Loucy (cell line): ENCODE measurements at regions not wholly inside any gene's neighbourhood (a gene's known extent, or its start where the extent isn't known, plus 50 kb on each side); places are given as distances from the start of the nearest gene placed in this dataset.

Source experiments
- H2AFZ ChIP-seq: fragments of 200-600 bp; sonication (generic); 2 replicates; pipeline ENCODE4 v1.6.0; 2016; ENCODE audit warnings: antibody characterized with exemption, mild to moderate bottlenecking, low read length, moderate library complexity
- H3F3A ChIP-seq: fragments of 200-600 bp; 2 replicates; pipeline ENCODE4 v1.6.0; 2016; ENCODE audit warnings: antibody characterized with exemption, low read depth, mild to moderate bottlenecking
- H3K27me3 ChIP-seq: fragments of 200-600 bp; sonication (generic); 2 replicates; pipeline ENCODE4 v1.6.1; 2014; ENCODE audit warnings: low read length, mild to moderate bottlenecking; ENCODE audit not compliant: insufficient read depth, poor library complexity, severe bottlenecking
- H3K36me3 ChIP-seq: fragments of 200-600 bp; sonication (generic); 2 replicates; pipeline ENCODE4 v1.6.1; 2016; ENCODE audit warnings: low read length; ENCODE audit not compliant: insufficient read depth
- H3K4me1 ChIP-seq: fragments of 200-600 bp; sonication (generic); 2 replicates; pipeline ENCODE4 v1.5.1; 2014; ENCODE audit warnings: low read length, mild to moderate bottlenecking; ENCODE audit not compliant: insufficient read depth, poor library complexity, severe bottlenecking
- H3K4me2 ChIP-seq: fragments of 200-600 bp; sonication (generic); 2 replicates; pipeline ENCODE4 v1.6.0; 2014; ENCODE audit warnings: antibody characterized with exemption, low read length, low read depth, mild to moderate bottlenecking; ENCODE audit not compliant: poor library complexity, severe bottlenecking
- H3K4me3 ChIP-seq: fragments of 200-600 bp; sonication (generic); 2 replicates; pipeline ENCODE4 v1.5.1; 2014; ENCODE audit warnings: low read length, mild to moderate bottlenecking, mixed read lengths; ENCODE audit not compliant: poor library complexity, severe bottlenecking
- H3K79me2 ChIP-seq: fragments of 200-600 bp; sonication (generic); 2 replicates; pipeline ENCODE4 v1.6.1; 2014; ENCODE audit warnings: low read length; ENCODE audit not compliant: insufficient read depth
- H3K9ac ChIP-seq: fragments of 200-600 bp; sonication (generic); 2 replicates; pipeline ENCODE4 v1.6.0; 2014; ENCODE audit warnings: mild to moderate bottlenecking, low read depth, low read length, moderate library complexity; ENCODE audit not compliant: poor library complexity, severe bottlenecking
- H3K9me2 ChIP-seq: fragments of 200-600 bp; sonication (generic); replicated peaks from 2 replicates; pipeline ENCODE4 v1.6.1; 2016; ENCODE audit warnings: low read depth, low read length, mixed read lengths
- H3K9me3 ChIP-seq: fragments of 200-600 bp; sonication (generic); 2 replicates; pipeline ENCODE4 v1.6.1; 2014; ENCODE audit warnings: mild to moderate bottlenecking, antibody characterized with exemption, low read length, low read depth; ENCODE audit not compliant: insufficient read depth
- H4K20me1 ChIP-seq: fragments of 200-600 bp; sonication (generic); 2 replicates; pipeline ENCODE4 v1.6.0; 2014; ENCODE audit warnings: antibody characterized with exemption, low read length, mild to moderate bottlenecking; ENCODE audit not compliant: insufficient read depth, poor library complexity, severe bottlenecking
- CTCF ChIP-seq: fragments of 200-600 bp; sonication (generic); conservative IDR thresholded peaks from 2 replicates; pipeline ENCODE4 v1.5.1; 2014; ENCODE audit warnings: mild to moderate bottlenecking, antibody characterized with exemption, low read length
- EZH2phosphoT487 ChIP-seq: fragments of 200-600 bp; IDR thresholded peaks from 2 replicates; pipeline ENCODE4 v1.6.1; 2018; ENCODE audit warnings: antibody characterized with exemption, mild to moderate bottlenecking, moderate library complexity, borderline replicate concordance

DNA sequence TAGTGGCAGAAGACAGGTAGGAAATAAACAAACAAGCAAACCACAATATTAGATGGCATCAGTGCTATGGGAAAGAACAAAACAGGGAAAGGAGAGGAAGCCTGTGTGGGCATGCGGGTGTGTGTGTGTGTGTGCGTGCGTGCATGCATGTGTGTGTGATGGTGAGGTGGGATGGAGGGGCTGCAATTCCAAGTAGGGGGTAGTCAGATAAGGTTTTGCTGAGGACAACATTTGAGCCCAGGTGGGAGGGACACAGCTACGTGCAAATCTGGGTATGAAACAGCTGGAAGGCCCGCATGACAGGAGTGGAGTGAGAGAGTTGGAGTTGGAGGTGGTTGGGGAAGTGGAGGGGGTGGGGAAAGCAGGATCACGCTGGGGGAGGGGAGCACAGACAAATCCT, 121.0 kb upstream of the PARD3 start:
- Histone ChIP-seq H3K4me3 (no peak overlapping the region), H3K9me3 (no peaks in the 10 kb centered on the region), H2AFZ (no peak overlapping the region)

DNA sequence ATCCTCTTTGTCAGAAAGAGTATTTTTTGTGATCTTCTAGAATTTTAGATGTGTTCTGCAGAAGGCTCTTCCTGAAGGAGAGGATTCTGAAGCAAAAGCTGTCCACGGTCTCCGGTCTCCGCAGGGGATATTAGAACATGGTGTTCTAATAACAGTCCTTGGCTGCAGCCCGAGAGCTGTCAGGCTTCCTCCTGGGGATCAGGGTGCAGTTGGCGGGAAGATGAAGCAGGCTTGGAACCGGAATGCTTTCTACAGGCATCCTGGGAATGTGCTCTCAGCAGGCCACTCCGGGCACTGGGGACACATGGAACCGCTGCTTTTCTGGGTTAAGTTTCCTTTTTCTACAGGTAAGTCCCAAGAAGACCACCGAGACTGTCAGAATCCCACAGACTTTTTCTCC, 118.6 kb upstream of the PARD3 start:
- Histone ChIP-seq H3K9me2 (no peaks in the 10 kb centered on the region), H3F3A (no peaks in the 10 kb centered on the region), H3K4me3 (no peak overlapping the region), H3K36me3 (no peaks in the 10 kb centered on the region), H3K79me2 (no peaks in the 10 kb centered on the region), H3K9me3 (no peaks in the 10 kb centered on the region), H4K20me1 (no peaks in the 10 kb centered on the region), H3K27me3 (no peaks in the 10 kb centered on the region), H3K9ac (no peak overlapping the region), H3K4me2 (no peak overlapping the region), H2AFZ (no peak overlapping the region), H3K4me1 (no peaks in the 10 kb centered on the region)
- TF ChIP-seq EZH2phosphoT487 (no peak), CTCF (no peak)

More for the DNA sequence above, 121.0 kb upstream of the PARD3 start:
- no peaks in the 10 kb centered on the region for H3F3A ChIP-seq
- H3K27me3 ChIP-seq: no peaks in the 10 kb centered on the region
- H3K79me2 ChIP-seq: no peaks in the 10 kb centered on the region
- TF ChIP-seq EZH2phosphoT487 (no peak), CTCF (no peak)
- H3K4me2 ChIP-seq: no peak overlapping the region
- no peaks in the 10 kb centered on the region for H4K20me1 ChIP-seq
- no peak overlapping the region for H3K9ac ChIP-seq
- no peaks in the 10 kb centered on the region for H3K36me3 ChIP-seq
- no peaks in the 10 kb centered on the region for H3K9me2 ChIP-seq
- no peaks in the 10 kb centered on the region for H3K4me1 ChIP-seq

DNA sequence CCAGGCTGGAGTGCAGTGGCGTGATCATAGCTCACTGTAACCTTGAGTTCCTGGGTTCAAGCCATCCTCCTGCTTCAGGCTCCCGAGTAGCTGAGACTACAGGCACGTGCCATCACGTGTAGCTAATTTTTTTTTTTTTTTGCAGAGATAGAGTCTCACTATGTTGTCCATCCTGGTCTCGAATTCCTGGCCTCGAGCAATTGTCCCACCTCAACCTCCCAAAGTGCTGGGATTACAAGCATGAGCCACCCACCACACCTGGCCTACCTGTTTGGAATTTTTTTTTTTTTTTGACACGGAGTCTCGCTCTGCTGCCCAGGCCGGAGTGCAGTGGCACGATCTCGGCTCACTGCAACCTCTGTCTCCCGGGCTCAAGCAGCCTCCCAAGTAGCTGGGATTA, 117.1 kb upstream of the PARD3 start:
- no peaks in the 10 kb centered on the region for H3K79me2 ChIP-seq
- H3F3A ChIP-seq: no peaks in the 10 kb centered on the region
- no peaks in the 10 kb centered on the region for H3K27me3 ChIP-seq
- no peak overlapping the region for H2AFZ ChIP-seq
- no peak overlapping the region for H3K4me2 ChIP-seq
- no peaks in the 10 kb centered on the region for H3K9me3 ChIP-seq
- H3K9me2 ChIP-seq: no peaks in the 10 kb centered on the region
- no peaks in the 10 kb centered on the region for H4K20me1 ChIP-seq
- H3K36me3 ChIP-seq: no peaks in the 10 kb centered on the region
- H3K4me3 ChIP-seq: no peak overlapping the region
- no peaks in the 10 kb centered on the region for H3K4me1 ChIP-seq
- no peak overlapping the region for H3K9ac ChIP-seq
- no peak for TF ChIP-seq CTCF
- no peak for TF ChIP-seq EZH2phosphoT487
